ENCODE measurements at regions not wholly inside any gene's neighbourhood (a gene's known extent, or its start where the extent isn't known, plus 50 kb on each side); places are given as distances from the start of the nearest gene placed in this dataset.
A peak's percentile ranks its signal among the peaks of the same experiment; 100 is the strongest.
"Not testable (repeated sequence)": the region's sequence is repeated elsewhere in the genome, so short reads cannot be mapped to it uniquely, and the experiment has no call there.

- DNase-seq (ENCODE audit: low read depth, low spot score): peak; percentile 24
These were observed 264.6 kb downstream of the NUAK1 start for GRCh38 chr12:105874121-105874520.

DNA sequence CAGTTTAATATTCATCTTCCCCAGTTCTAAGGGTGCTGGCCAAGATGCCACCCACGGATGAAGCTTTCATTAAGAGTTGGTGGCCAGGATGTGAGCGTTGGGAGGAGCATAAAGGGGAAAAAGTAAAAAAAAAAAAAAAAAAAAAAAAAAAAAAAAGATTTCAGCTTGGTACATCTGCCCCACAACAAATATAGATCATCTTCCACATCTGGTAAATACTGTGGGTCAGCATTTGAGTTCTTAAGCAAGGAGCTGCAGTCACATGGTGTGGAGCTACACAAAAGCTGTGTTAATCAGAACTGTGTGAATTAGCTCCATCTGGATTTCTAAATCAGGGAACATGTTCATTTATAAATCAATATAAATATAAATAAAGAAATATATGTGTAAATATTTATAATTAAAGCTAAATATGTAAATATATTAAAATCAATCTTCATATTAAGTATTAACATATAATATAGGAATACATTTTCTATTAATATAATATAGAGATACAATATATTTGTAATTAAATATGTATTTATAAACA, 262.3 kb downstream of the NUAK1 start:
- DNase-seq (ENCODE audit: low read depth, low spot score): no peak

GRCh38 chr12:105878964-105879363, 259.8 kb downstream of the NUAK1 start:
- DNase-seq (ENCODE audit: low read depth, low spot score): no peak

DNA sequence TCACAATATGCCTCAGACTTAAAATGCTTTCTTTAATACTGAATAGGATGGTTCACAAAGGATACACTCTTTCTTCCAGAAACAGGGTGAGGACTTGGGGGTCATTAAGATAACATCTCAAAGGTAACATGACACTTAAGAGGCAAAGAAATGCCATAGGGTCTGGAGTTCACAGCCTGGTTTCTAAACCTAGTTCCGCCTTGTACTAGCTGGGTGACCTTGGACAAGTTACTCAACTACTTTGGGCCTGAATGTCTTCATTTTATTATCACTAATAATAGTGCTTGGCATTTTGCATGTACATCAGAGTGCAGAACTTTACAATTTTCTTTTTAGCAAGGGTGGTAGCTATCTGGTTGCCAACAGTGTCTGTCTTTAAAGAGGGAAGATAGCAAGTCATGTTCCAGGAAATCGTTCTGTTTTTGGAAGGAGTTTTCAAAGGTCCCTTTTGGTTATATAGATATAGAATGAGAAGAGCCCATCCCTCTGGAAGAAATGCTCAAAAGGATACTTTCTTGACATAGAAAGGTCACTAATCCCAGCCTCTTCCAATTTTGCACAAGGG, 257.8 kb downstream of the NUAK1 start:
- DNase-seq (ENCODE audit: low read depth, low spot score): no peak

GRCh38 chr12:105882404-105882803, 256.4 kb downstream of the NUAK1 start:
- DNase-seq (ENCODE audit: low read depth, low spot score): peak; percentile 68

DNA sequence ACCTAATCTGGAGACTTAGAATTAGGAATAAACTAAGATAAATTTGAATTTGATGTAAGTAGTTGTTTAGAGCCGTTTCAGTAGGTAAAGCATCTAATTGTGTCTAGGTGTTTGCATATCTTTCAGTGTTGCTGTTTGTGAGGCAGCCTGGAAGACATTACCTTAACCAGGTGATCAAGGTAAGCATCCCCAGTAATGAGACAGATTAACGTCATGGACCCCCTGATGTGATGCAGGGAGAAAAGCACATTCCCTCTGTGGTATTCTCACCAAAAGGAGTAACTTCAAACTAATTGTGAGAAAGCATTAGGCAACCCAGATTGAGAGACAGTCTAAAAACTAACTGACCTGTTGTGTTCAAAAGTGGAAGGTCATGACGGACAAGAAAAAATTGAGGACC, 251.6 kb downstream of the NUAK1 start:
- no peak for DNase-seq (ENCODE audit: low read depth, low spot score)

DNA sequence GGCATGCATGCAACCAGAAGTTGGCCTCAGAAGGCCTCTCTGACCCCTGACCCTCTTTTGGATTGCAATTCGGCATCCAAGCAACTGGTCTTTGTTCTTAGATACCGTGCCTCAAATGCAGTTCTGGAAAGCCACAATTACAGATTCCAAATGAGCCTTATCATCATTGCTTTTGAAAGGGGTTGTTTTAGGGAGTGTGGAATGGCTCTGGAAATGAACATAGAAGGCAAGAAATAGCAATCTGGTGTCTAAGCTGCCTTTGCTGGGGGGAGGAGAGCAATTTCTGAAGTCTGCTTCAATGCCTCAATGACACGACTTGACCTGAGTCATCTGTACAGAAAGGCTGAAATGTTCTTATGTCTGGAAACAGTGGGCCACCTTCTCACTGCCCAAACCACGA, 250.1 kb downstream of the NUAK1 start:
- DNase-seq (ENCODE audit: low read depth, low spot score): peak; percentile 83

DNA sequence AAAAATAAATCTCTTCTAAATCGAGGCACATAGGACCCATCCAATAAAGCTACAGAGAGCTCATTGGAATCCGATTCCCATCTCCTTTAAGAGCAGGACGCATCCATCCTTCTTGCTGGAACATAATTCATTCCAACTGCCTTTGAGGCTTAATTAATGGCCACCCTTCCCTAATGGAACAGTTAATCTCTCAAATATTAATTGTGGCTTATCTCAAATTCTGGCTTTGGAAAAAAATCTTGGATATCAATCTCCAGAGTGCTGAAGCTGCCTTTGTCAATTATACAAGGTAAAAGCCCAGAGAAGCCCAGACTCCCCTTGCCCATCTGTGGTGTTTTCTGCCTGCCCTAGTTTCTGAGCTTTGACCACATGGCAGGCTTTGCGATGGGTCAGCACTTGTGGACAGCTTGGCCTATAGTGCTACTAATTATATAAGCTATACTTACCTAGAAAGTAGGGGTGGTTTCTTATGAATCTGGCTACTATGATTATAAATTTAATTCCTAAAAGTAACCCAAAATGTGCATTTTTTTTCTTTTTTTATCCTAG, 246.3 kb downstream of the NUAK1 start:
- no peak for DNase-seq (ENCODE audit: low read depth, low spot score)

DNA sequence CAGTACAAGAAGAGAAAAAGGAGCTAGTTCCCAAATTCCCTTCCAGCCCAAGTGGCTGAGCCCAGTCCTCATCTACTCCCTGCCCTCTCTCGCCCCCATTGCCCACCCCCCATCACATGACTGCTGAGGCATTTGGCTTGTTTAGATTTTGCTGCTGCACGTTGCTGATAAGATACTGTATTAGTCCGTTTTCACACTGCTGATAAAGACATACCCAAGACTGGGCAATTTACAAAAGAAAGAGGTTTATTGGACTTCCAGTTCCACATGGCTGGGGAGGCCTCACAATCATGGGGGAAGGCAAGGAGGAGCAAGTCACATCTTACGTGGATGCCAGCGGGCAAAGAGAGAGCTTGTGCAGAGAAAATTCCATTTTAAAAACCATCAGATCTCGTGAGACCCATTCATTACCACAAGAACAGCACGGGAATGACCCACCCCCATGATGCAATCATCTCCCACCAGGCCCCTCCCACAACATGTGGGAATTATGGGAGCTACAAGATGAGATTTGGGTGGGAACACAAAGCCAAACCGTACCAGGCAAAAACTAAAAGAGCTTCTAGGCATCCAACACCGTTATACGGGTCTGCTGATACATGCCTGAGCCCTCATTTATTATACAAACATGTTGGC, 243.4 kb downstream of the NUAK1 start:
- DNase-seq (ENCODE audit: low read depth, low spot score): not testable (repeated sequence)

- no peak for DNase-seq (ENCODE audit: low read depth, low spot score)
These were observed 241.4 kb downstream of the NUAK1 start for GRCh38 chr12:105897311-105897725.

GRCh38 chr12:105898271-105898670, 240.5 kb downstream of the NUAK1 start:
- DNase-seq (ENCODE audit: low read depth, low spot score): not testable (repeated sequence)

DNA sequence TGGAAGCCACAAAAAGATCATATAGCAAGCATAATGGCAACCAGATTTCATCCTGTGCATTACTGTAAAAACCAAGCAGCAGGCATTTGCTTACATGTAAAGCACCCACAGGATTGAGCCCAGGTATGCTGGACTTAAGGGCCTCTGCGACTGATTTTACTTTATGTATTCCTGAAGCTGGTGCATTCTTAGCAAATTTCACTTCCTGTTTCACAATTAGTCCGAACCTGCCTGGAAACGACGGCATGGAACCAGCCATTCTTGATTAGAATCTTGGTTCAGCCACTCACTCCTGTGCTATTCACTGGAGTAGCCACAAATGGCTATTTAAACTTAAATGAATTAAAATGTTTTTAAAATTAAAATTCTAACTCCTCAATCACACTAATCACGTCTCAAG, 239.2 kb downstream of the NUAK1 start:
- DNase-seq (ENCODE audit: low read depth, low spot score): no peak

GRCh38 chr12:105906561-105906960, 232.2 kb downstream of the NUAK1 start:
- DNase-seq (ENCODE audit: low read depth, low spot score): peak; percentile 40

DNA sequence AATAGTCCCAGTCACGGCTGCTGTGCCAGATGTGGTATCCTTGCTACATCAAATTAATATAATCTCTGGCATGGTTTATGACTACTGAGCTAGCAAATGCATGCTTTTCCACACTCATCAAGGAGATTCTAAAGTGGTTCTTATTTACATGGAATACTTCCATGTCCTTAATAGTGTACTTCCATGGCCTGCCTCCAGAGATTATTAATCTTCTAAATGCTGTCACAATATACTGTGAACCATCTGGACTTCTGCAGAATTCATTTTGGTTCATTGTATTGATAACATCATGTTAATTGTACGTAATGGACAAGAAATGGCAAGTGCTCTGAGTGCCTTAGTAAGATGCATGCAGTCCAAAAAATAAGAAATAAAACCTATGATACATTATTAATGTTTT, 230.8 kb downstream of the NUAK1 start:
- no peak for DNase-seq (ENCODE audit: low read depth, low spot score)

- peak; percentile 40 for DNase-seq (ENCODE audit: low read depth, low spot score)
These were observed 228.7 kb downstream of the NUAK1 start for GRCh38 chr12:105910030-105910429.

GRCh38 chr12:105911966-105912365, 226.8 kb downstream of the NUAK1 start:
- DNase-seq (ENCODE audit: low read depth, low spot score): no peak

DNA sequence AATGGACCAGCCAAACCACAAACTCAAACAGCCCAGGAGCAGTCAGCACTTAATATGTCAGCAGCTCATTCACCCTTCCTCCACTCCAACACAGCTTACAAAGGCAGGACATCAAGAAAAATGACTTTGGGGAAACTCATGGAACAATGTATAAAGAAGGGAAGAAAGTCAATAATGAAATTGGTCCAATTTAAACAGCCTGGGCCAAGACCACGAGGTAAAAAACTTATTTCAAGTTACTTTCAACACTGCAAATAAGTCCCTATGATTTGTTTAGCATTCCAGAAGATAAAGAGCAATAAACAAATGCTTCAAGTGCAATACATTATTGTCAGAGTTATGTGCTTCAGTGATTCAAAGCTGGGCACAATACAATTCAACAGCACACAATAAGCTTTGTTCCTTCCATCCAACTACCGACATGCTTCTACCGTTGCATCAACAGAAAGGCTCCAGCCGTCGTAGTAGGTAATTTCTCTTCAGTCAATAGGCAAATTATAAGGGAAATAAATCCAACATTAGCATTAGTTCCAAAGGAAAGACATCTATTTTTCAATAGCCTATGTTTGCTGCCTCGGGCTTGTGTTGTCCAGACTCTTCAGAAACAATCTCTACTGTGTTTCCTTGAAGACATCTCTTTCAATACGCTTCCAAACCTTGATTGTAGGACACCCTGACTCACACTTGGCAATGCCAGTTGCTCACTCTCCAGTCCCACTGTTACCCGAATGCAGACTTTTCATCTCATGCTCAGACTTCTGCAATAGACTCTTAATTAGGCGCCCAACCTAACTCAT, 225.7 kb downstream of the NUAK1 start:
- peak; percentile 65 for DNase-seq (ENCODE audit: low read depth, low spot score)

- peak; percentile 10 for DNase-seq (ENCODE audit: low read depth, low spot score)
These were observed 222.6 kb downstream of the NUAK1 start for GRCh38 chr12:105915997-105916759.

DNA sequence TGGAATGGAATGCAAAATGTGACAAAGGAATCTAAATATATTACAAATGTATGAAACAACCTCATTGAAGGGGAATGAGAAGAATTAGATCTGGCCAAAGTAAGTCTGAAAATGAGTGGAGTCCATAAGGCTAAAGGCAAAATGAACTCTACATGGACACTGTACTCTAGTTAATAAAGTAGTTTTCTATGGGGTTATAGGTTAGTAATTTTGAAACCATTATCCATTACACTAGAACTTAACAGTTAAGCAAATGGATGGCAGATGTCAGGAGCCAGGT, 222.1 kb downstream of the NUAK1 start:
- no peak for DNase-seq (ENCODE audit: low read depth, low spot score)

DNA sequence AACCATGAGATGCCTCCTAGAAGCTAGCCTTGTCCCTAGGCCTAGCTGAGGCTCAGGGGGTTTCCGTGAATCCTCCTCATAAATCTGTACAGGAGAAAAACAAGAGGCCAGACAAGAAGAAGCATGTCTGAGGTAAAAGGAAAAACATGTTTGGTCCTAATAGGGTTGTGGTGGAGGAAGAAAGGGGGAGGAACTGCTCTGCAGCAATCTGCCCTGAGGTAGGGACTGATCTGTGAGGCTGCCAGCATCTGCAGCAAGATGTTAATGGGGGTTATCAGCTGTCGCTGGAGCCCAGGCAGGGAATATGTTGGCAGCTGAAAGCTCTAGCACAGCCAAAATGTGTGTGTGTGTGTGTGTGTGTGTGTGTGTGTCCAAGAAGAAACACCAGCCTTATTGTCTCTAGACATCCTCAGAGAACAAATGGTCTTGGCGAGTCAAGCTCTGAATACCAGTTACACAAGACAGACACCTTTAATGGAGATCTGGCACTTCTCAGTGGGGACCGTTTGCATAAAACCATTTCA, 218.5 kb downstream of the NUAK1 start:
- peak; percentile 48 for DNase-seq (ENCODE audit: low read depth, low spot score)

DNA sequence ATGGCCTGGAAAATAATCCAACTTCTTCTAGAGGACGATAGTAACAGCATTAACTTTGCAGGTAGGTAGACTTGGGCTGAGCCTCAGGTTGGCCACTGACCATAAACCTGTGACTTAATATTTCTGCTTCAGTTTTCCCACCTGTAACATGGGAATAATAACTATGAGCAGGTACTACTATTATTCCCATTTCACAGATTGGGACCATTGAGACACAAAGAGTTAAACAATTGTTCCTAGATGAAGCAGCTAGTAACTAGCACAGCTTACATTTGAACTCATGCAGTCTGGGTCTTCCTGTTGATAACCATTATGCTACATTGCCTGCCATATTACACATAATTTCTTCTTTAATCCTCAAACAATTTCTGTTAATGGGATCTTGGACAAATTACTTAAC, 217.7 kb downstream of the NUAK1 start:
- DNase-seq (ENCODE audit: low read depth, low spot score): no peak

All from astrocyte of the hippocampus (primary cell).